SIG-M5 treated with dmso at 0.1 percent for 504 hours (cell line): ENCODE measurements at regions not wholly inside any gene's neighbourhood (a gene's known extent, or its start where the extent isn't known, plus 50 kb on each side); places are given as distances from the start of the nearest gene placed in this dataset.

Experiments used
- DNase-seq: peaks from one replicate; lab custom pipeline; 2025; ENCODE audit not compliant: unreplicated experiment; lab: John Stamatoyannopoulos, UW

DNA sequence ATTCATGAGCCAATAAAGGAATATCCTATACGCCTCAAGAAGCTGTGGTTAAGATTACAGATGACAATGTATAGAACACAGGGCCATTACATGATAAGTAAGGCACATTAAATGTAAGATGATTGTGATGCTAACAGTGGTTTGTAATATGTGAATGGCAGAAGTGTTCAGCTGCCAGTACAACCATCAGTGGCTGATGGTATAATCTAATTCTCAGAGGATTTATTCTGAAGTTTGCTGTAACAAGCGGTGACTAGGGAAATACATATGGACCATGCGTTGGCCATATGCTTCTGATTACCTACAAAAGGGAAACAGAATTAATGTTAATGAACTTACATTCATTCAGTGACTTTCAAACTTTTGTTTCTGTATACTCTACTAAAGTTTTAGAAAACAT lies 750.8 kb upstream of the KLHL29 start:
- DNase-seq: no peak

DNA sequence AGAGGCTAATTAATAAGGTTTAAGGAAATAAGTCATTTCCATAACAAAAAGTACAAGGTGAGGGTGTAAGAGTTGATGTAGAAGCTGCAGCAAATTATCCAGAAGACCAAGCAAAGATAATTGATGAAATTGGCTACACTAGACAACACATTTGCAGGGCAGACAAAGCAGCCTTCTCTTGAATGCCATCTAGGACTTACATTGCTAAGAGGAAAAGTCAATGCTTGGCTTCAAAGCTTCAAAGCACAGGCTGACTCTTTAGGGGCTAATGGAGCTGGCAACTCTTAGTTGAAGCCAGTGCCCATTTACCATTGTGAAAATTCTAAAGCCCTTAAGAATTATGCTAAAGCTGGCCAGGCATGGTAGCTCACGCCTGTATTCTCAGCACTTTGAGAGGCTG lies 728.6 kb upstream of the KLHL29 start:
- DNase-seq: no peak

DNA sequence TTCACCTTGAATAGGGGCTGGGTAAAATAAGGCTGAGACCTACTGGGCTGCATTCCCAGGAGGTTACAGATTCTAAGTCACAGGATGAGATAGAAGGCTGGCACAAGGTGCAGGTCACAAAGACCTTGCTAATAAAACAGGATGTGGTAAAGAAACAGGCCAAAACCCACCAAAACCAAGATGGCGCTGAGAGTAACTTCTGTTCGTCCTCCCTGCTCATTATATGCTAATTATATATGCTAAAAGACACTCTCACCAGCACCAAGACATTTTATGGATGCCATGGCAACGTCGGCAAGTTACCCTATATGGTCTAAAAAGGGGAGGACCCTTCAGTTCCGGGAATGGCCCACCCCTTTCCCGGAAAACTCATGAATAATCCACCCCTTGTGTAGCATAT lies 711.5 kb upstream of the KLHL29 start:
- DNase-seq: no peak

DNA sequence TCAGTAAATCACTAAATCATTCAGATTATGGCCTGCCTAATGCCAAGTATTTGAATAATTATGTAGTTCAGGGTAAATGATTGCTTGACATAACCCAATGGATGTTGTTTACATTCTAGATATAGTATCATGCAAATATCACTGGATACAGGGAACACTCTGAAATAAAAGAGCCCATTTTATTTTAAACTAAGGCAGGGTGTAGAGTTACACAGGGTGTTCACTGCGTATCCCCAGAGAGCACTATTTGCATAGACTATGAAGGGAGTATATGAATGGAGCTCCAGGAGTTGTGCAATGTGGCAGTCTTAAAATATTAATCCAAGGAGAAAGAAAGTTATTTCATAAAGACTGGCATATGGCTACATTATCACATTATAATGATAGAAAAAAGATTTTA lies 701.1 kb upstream of the KLHL29 start:
- DNase-seq: no peak

DNA sequence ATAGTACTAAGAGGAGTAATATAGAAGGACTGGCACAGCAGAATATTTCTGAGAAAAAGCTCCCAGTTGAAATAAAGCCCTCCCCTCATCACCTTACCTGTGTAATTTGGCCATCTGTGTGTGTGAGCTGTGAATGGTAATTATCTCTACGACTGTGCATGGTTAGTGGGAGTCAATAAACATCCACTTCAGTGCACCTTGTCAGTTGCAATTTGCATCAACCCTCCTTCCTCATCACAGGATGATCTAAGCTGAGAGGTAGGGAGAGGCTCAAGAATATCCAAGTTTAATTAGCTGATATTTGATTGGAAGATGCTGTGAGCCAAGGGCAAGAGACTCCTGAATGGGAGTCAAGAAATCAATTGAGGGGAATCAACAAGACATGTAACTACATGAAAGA lies 694.9 kb upstream of the KLHL29 start:
- no peak for DNase-seq

DNA sequence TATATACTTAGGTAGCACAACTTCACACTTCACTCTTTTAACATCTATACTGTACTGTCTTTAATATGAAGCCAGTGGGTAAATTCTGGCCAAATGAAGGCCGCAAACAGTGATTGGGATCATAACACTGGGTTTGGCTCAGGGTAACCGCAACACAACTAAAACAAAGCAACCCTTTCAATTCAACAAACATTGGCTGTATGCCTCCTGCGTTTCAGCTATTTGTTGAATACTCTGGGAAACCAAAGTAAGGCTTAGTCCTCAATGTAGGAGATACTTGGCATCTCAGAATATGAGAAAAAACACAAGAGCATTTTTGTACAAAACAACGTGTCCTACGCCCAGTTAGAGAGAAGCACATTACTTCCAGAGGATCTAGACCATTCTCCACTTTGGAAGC lies 693.3 kb upstream of the KLHL29 start:
- DNase-seq: no peak

DNA sequence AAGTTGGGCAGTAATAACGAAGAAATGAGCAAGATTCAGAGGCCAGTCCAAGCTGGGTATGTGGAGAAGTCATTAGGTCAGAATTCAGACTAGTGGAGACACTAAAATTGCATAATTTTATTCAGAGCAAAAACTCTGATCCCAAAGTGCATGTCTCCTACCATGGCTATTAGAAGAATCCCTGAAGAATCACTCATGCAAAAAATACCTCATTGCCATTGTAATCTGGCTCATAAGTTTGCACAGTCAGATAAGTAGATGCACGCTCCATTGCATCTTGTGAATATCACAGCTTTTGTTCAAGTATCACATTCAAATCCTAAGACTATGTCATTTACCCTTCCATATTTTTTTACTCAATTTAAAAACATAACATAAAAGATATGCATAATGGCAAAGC lies 692.2 kb upstream of the KLHL29 start:
- no peak for DNase-seq

DNA sequence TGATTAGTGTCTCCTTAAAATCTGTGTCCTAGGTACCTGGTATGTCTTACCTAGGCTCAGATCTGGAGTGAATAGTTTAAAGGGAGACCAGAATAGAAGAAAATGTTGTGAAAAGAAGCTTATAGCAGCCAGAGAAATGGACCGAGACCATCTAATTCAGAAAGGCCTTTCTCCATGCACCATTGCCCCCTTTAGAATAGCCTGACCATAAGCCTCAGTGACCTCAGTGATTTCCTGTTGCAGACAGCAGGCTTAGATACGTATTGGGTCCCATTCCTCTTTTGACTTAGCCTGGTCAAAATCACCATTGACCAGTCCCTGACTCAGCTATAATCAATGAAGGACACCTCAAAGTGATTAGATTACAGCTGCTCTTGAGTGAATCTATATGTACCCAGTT lies 690.7 kb upstream of the KLHL29 start:
- DNase-seq: no peak

DNA sequence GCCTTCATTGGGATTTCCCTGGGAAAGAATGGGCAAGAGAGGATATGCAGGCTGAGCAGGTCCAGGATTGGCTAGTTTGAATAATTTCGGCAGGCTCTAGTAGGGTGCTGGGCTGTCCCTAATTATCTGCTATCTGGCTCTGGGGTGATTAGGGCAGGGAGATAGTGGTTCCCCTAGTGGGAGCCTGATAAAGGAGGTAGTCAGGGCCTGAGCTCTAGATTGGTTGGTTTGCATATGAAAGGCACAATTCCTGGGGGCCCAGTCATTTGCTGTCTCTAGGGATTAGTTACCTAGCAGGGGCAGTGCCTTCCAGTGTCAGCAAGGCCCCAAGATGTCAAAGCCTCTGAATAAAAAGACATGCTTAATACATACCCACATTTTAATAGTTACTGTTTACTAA lies 690.1 kb upstream of the KLHL29 start:
- no peak for DNase-seq

DNA sequence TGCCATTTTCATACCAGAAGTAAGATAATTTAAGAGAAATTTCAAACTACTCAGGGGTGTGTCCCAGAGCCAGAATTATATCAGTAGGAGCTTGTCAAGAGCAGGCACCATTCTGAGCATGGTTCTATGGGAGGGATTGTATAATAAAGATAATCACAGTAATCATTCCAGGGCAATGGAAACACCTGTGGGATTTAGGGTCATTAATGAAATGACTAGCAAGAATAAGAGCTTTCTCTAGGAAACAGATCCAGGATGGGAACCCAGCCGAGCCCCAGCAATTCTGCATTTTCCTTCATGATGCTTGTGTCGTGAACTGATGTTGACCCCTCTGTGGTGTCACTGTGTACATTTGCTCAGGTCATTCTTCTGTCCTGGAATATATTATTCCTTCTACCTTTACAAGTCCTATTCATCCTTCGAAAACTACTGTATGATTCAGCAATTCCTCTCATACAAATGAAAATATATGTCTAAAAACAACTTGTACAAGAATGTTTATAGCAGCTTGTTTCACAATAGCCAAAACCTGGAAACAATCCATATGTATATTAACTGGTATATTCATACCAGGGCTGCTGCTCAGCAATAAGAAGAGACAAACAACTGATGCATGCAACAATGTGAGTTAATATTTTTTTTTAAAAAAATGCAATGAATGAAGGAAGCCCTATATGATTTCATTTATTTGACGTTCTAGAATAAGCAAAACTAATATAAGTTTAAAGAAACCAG lies 687.8 kb upstream of the KLHL29 start:
- no peak for DNase-seq

DNA sequence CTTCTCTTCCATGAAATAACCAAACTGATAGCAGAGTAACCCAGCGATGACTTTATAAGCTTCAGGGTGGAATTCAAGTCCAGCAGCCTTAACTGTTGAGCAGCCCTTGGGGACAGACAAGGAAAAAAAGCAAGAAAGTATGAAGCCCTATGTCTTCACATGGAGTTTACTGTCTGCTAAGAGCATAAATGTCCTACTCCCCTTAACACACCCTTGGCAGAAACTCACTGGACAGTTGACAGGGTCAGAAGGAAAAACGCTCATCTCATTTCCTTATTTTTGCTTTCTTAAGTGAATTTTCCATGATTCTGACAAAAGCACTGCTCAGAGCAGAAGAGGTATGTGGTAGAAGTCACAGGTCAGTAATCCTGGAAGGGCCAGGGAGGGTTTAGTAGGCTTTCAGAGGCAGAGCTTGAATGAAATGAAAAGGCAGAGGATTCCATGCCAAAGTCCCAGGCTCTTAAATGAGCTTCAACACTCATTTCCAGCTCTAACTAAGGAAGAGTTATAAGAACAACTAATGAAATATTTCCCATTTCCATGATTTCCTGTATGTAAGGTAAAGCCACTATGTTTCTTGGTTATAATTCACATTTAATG lies 683.3 kb upstream of the KLHL29 start:
- no peak for DNase-seq

DNA sequence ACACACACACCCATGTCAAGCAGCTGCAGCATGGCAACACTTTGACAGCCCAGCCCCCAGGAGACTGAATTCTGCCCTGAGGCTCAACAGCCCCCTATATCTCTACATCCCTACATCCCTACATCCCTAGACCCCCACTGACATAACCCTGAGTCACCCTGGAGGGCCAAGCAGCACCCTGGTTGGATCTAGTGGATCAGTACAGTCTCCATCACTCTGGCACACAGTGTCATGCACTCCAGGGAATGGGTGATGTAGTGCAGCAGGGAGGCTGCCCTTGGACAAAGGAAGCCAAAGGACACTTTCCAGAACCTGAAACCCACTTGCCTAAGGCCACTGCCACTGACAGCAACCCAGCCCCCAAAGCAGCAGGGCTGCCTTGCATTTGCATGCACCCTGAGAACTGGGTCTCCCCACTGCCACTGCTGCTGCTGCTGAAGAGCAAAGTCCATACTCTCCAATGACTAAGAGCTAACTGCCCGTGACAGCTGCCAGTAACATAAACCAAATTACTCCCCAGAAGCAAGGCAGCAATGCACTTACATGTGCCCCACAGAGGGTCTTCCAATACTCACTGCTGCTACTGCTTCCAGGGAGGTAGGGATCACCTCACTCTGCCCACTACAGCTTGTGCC lies 681.6 kb upstream of the KLHL29 start:
- no peak for DNase-seq

DNA sequence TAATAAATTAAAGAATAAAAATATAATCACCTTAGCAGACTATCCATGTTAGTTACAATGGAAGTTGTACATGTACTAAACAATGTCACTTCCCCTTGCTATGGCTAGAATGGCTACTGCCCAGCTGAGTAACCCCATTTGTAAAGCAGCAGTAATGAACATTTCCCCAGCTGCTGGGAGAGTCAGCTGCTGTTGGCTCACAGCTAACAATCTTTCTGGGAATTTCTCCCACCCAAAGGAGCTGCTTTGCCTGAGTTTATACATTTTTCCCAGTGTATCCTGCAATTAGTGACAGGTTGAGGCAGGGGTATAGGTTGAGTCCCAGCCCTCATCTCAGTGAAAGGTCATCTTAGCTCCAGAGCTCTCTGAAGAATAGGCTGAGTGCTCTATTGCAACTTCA lies 665.6 kb upstream of the KLHL29 start:
- no peak for DNase-seq

DNA sequence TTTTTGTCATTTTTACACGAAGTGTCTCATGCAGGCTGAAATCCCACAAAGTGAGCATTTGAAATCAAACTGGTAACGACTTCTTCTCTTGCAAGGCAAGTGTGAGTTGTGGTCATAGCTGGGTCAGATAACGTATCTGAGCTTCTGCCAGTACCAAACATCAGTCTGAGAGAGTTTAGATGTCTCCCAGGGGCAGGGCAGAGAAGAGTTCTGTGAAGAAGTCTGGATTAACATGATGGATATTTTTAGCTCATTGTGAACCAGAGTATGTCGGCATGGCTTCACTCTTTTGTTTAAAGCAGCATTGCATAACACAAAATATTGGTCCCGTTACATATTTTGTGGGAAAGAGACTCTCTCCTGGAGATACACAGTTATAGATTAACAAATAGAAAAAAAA lies 655.5 kb upstream of the KLHL29 start:
- no peak for DNase-seq

DNA sequence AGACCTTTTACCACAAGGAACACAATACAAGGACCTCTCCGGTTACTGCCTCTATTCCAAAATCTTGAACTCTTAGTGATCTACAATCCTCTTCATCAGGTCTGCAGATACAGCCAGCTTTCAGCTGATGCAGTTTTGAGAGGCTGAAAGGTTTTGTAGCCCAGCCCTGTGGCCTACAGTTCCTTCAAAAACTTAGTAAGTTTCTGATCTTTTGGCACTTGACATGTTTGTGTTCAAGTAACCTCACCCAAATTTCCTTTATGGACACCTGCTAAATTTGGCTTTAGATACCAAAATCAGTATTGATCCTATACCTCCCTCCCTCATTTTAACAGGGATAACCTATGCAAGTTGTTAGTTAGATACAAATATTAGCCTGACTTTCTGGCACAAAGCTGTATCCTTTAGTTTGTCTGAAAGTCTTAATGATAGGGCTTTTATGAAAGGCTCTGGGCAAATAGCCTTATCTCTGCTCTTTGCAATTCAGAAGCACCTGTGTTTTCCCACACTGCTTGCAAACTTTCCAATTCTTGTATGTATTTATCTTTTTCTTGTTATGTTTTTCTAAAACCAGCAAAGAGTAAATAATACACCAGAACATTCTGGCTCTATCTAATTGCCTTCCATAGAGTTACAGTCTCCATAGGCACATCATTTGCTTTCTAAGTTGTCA lies 650.5 kb upstream of the KLHL29 start:
- DNase-seq: no peak

DNA sequence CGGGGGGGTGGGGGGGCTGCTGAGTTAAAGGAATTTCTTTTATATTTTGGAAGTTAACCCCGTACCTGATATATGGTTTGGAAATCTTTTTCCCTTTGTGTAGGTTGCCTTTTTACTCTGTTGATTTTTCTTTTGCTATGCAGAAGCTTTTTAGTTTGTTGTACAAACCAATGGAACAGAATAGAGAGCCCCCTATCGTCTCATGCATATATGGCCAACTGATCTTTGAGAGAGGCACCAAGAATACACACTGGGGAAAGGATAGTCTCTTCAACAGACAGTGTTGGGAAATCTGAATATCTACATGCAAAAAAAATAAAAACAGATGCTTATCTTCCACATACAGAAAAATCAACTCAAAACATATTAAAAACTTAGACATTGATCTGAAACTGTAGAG lies 647.8 kb upstream of the KLHL29 start:
- no peak for DNase-seq

DNA sequence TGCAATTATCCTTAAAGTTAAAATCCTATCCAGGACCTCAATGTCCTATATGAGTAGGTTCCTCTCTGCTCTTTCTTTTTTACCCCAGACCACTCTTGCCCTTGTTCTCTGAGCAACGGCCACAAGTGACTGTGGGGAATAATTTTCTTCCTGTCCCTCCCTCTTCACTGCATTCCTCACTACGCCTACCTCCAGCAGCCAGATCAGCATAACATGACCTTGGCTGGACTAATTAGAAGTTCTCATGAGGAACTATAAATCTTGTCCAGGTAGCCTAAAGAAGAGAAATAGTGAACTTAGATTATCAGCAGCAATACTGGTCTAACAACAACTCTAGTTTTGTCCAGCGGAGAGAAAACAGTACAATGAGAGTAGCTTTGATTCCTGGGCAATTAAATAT lies 643.8 kb upstream of the KLHL29 start:
- DNase-seq: no peak

DNA sequence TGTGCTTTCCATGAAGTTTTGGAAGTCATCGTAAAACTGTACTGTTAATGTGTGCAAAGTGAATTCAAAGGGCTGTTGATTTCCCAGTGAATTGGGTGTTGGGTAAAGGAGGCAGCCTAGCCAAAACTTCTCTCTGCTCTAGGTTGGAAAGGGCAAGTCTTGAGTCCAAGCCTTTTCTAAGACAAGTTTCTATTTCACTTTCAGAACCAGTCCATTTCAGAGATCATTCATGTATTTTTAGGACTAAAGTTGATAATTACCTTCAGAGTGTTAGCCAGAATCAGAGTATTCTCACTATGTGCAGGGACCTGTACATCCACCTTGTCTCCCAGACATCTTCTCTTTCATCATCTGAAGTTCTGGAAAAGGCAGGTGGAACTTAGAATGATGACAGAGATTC lies 636.1 kb upstream of the KLHL29 start:
- no peak for DNase-seq

DNA sequence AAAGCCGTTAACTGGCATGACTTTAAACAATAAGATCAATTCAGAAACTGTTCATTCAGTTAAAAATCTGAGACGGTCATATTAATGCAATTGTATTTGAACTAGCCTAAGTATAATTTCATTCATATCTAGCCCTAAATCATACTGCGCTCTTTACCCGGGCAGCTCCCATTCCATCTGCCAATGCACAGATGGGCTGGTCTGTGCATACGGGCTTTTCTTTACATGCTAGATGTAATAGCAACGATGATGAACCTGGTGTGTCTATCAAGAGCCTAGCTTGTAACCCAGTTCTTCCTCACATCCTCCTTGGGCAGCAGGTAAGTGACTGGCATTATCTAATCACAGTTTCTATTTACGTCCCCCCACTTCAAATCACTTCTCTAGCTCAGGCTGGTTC lies 631.5 kb upstream of the KLHL29 start:
- no peak for DNase-seq

DNA sequence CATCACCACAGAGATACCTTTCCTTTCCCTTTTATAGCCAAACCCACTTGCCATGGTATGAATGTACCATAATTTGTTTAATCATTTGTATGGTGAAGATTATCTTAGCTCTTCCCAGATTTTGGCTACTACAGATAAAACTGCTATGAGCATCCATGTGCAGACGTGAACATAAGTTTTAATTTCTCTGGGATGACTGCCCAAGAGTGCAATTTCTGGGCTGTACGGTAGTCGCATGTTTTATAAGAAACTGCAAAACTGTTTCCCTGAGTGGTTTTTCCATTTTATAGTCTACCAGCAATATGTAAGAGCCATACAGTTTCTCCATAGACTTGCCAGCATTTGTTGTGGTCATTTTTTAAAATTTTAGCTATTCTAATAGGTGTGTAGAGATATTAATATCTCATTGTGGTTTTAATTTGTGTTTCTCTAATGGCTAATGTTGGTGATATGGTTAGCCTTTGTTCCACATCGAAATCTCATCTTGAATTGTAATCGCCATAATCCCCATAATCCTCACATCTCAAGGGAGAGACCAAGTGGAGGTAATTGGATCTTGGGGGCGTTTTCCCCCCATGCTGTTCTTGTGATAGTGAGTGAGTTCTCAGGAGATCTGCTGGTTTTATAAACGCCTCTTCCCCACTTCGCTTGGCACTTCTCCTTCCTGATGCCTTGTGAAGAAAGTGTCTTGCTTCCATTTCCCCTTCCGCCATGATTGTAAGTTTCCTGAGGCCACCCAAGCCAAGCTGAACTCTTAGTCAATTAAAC lies 628.5 kb upstream of the KLHL29 start:
- DNase-seq: no peak

DNA sequence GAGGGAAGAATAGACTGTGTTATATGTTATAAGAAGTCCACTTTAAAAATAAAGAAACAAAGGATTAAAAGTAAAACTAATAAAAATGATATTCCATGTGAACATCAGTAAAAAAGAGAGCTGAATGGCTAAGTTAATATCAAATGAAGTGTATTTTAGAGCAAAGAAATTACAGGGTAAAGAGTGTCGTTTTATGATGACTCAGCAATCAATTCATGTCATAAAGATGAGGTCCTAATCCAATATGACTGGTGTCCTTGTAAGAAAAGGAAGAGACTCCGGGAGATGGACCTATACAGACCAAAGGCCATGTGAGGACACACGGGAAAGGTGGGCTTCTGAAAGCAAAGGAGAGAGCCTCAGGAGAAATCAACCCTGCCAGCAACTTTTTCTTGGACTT lies 615.5 kb upstream of the KLHL29 start:
- DNase-seq: no peak
